ENCODE measurements at regions not wholly inside any gene's neighbourhood (a gene's known extent, or its start where the extent isn't known, plus 50 kb on each side); places are given as distances from the start of the nearest gene placed in this dataset.
A peak's percentile ranks its signal among the peaks of the same experiment; 100 is the strongest.

GRCh38 chr21:38950435-38951094 is 144.8 kb downstream of the ETS2 start:
- no peak overlapping the region for H3K4me3 ChIP-seq (replicated peaks; ENCODE audit: low read depth, low read length)
- TF ChIP-seq CTCF (IDR thresholded peaks at IDR 0.05; ENCODE audit: low read length, missing control alignments), result no peak
- peak; percentile 38 for DNase-seq (ENCODE audit: low read depth)

- TF ChIP-seq CTCF (IDR thresholded peaks at IDR 0.05; ENCODE audit: low read length, missing control alignments), result no peak
- no peak for DNase-seq (ENCODE audit: low read depth)
- no peak overlapping the region for H3K4me3 ChIP-seq (replicated peaks; ENCODE audit: low read depth, low read length)
Observed at GRCh38 chr21:38949070-38949380, 143.3 kb downstream of the ETS2 start.

- no peak for TF ChIP-seq CTCF (IDR thresholded peaks at IDR 0.05; ENCODE audit: low read length, missing control alignments)
- DNase-seq (ENCODE audit: low read depth), result no peak
- no peak overlapping the region for H3K4me3 ChIP-seq (replicated peaks; ENCODE audit: low read depth, low read length)
Observed at GRCh38 chr21:38948377-38949069, 142.8 kb downstream of the ETS2 start.

GRCh38 chr21:38945545-38946245 is 140.0 kb downstream of the ETS2 start:
- no peak overlapping the region for H3K4me3 ChIP-seq (replicated peaks; ENCODE audit: low read depth, low read length)
- no peak for TF ChIP-seq CTCF (IDR thresholded peaks at IDR 0.05; ENCODE audit: low read length, missing control alignments)
- no peak for DNase-seq (ENCODE audit: low read depth)

- DNase-seq (ENCODE audit: low read depth), result no peak
- no peak overlapping the region for H3K4me3 ChIP-seq (replicated peaks; ENCODE audit: low read depth, low read length)
- TF ChIP-seq CTCF (IDR thresholded peaks at IDR 0.05; ENCODE audit: low read length, missing control alignments), result no peak
Observed at GRCh38 chr21:38944903-38945302, 139.2 kb downstream of the ETS2 start.

- DNase-seq (ENCODE audit: low read depth), result no peak
- no peak overlapping the region for H3K4me3 ChIP-seq (replicated peaks; ENCODE audit: low read depth, low read length)
- TF ChIP-seq CTCF (IDR thresholded peaks at IDR 0.05; ENCODE audit: low read length, missing control alignments), result no peak
Observed at GRCh38 chr21:38944402-38944801, 138.7 kb downstream of the ETS2 start.

All from fibroblast of pulmonary artery (primary cell).